NCI-H2196 (cell line): ENCODE measurements at regions not wholly inside any gene's neighbourhood (a gene's known extent, or its start where the extent isn't known, plus 50 kb on each side); places are given as distances from the start of the nearest gene placed in this dataset.
"Not testable (repeated sequence)": the region's sequence is repeated elsewhere in the genome, so short reads cannot be mapped to it uniquely, and the experiment has no call there.

Experiments used
- DNase-seq: peaks from one replicate; lab custom pipeline; 2025; ENCODE audit not compliant: unreplicated experiment; lab: John Stamatoyannopoulos, UW

- no peak for DNase-seq
Measured at GRCh38 chr11:103798446-103798845, 238.0 kb upstream of the DDI1 start.

DNA sequence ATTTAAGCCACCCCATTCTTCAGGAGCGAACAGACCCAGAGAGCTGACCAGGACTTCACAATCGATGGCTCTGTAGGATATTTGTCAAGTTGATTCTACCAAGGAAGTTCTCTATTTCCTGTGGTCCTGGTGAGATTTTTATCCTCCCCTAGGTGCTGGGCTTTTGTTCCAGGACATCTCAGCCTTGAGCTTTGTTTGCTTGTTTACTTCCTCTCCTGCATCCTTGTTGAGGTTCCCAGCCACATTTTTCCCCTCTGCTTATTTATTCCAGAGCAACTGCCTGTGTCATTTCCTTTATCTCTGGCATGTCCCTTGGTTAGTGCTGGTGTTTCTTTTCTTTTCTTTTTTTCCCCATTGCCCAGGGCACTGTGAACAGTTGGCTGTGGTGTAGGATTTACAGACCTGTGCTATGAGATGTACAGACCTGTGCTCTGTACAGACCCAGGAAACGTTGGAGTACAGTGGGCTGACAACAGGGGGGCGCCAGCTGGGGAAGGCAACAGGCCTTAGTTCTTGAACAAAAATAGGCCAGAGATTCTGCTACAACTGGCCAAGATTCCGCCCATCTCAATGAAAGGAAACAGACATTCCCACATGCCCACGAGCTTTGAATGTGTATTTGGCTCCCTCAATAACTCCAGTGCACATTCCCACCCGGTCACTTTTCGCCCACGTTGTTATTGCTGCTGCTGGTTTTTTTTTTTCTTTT, 235.9 kb upstream of the DDI1 start:
- no peak for DNase-seq

- DNase-seq: no peak
Measured at GRCh38 chr11:103803062-103803461, 233.4 kb upstream of the DDI1 start.

GRCh38 chr11:103805688-103806009, 230.8 kb upstream of the DDI1 start:
- DNase-seq: no peak

DNA sequence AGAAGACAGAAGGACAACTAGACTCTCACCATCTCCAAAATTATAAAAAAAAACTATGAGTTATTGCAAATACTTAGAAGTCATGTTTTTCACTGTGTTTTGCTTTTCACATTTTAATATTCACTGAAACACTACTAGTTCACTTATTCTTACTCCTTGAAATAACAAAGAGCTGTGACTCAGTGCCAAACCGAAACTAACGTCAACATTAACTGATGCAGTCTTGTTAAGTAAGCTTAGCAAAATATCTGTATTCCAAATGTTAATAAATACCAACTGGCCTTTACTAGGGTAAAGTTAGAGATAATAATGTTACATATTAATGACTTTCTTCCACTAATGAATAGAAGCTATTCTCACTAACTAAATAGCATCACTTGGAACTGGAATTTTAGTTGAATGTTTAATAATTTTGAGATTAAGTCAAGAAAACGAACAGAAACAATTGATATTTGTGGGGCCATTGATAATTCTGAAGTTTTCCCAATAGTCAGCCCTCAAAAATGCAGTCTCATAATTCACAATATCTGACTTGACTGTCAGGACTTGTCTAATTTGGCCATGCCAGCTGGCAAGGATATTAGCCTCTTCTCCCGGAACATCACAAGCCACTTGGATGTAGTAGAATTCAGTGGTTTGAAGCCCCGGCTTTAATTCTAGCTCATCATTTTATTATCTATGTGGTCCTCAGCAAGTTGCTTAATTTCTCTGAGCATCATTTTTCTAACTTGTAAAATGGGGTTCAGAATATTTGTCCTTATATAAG, 230.1 kb upstream of the DDI1 start:
- no peak for DNase-seq

DNA sequence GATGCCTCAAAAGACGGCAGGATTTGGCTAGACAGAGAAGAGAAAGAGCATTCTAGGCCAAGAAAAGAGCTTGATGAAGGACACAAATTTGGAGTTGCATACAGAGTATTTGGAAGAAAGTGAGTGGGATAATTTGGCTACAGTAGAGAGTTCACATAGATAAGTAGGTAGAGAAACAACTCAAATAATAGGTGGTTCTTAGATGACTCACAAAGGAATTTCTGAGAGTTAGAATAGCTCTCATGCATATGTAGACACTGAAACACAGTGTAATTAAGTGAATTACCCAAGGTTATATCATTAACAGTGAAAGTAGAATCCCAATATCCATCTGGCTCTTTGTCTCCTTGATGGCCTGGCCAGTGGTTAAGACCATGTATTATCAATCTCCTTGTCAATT, 228.6 kb upstream of the DDI1 start:
- DNase-seq: no peak

GRCh38 chr11:103808252-103808651, 228.2 kb upstream of the DDI1 start:
- no peak for DNase-seq

- no peak for DNase-seq
Measured at GRCh38 chr11:103811870-103812455, 224.5 kb upstream of the DDI1 start.

DNA sequence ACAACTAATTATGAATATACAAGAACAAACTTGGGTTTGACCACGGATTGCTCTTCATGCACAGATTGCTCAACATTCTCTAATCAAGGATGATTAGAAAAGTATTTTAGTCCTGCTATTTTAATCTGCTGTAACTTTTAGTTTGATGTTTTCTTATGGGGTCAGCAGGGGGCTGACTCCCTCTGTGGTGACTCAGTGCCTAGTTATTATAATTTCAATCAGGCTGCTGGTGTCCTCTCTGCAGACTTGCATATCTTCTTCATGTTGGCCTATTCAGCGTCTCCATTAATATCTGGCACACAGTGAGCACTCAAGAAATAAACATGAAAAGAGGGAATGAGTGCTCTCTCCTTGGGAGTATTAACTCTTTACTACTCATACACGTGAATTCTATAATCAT, 223.8 kb upstream of the DDI1 start:
- no peak for DNase-seq

DNA sequence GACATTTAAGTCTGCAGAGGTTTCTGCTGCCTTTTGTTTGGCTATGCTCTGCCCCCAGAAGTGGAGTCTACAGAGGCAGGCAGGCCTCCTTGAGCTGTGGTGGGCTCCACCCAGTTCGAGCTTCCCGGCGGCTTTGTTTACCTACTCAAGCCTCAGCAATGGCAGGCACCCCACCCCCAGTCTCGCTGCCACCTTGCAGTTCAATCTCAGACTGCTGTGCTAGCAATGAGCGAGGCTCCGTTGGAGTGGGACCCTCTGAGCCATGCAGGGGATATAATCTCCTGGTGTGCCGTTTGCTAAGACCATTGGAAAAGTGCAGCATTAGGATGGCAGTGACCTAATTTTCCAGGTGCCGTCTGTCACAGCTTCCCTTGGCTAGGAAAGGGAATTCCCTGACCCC, 216.1 kb upstream of the DDI1 start:
- not testable (repeated sequence) for DNase-seq

DNA sequence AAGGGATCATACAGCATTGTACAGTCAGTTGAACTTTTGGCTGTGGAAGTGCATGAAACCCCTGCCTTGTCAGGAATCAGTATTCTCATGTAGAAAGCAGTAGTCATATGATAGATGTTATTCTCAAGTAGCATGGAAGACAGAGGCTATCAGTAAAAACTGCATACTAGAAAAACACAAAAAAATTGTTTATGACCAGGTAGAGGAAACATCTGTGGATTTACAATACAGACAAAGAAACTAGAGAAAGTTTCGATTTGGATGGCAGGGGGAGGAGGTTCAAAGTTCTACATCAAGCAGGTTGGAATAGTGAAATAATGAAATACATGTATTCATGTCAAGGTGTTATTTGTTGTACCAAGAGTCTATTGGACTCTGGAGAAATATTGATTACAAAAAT, 212.3 kb upstream of the DDI1 start:
- DNase-seq: no peak

DNA sequence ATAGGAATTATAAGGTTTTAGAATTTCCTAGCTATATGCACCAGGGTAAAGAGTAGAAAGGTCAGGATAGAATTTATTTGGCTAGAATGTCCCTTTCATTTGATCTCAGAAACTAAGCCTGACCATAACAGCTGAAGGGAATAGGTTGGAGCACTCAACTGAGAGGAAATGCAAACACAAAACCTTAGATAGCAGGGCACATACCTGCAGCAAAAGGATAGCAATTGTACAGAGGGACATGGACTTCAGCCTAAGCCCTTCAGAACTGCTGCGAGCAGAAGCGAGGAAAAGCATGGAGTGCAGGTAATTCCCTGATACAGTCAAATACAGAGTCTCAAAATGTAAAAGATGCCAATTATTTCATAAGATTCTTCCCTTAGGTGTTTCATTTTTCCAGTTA, 211.0 kb upstream of the DDI1 start:
- no peak for DNase-seq

GRCh38 chr11:103826856-103827255, 209.6 kb upstream of the DDI1 start:
- no peak for DNase-seq

DNA sequence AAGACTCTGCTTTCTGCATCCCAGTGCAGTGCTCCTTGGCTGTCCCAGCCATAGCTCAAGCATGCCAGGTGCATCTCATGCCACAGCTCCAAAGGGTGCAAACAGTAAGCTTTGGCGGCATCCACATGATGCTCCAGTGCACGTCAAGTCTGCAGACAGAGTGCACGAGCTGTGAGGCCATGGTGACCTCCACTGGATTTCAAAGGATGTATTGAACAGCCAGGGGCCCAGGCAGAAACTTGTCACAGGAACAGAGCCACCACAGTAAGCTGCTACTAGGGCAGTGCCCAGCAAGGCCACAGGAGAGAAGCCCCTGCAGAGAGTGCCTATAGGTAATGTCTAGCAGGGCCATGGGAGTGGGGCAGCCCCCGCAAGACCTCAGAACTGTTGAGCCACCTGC, 206.8 kb upstream of the DDI1 start:
- DNase-seq: no peak

DNA sequence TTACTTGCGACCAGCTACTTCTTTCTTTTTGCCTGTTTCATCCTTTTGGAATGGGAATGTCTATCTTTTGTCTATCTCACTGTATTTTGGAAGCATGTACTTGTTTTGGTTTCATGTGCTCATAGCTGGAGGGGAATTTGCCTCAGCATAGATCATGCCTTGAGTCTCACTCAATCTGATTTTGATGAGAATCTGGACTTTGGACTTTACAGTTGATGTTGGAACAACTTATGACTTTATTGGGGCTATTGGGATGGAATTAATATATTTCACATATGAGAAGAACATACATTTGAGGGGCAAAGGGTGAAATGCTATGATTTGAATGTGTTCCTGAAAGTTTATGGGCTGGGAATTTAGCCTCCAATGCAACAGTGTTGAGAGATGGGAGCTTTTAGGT, 206.2 kb upstream of the DDI1 start:
- DNase-seq: no peak

- no peak for DNase-seq
Measured at GRCh38 chr11:103832762-103833161, 203.7 kb upstream of the DDI1 start.

DNA sequence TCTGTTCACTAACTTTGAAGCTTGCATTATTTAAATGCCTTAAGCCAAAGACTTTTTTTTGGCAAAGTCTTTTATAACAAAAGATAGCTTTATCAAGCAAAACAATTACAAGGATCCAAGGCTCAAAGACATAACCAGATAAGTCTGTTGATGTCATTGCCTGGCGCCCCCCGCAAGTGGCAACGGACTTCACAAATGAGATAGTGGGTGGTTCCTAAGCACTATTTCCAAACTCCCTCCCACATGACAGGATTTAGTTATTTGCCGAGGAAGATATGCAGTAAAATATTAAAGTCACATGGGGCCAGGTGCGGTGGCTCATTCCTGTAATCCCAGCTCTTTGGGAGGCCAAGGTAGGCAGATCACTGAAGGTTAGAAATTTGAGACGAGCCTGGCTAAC, 194.2 kb upstream of the DDI1 start:
- DNase-seq: no peak

DNA sequence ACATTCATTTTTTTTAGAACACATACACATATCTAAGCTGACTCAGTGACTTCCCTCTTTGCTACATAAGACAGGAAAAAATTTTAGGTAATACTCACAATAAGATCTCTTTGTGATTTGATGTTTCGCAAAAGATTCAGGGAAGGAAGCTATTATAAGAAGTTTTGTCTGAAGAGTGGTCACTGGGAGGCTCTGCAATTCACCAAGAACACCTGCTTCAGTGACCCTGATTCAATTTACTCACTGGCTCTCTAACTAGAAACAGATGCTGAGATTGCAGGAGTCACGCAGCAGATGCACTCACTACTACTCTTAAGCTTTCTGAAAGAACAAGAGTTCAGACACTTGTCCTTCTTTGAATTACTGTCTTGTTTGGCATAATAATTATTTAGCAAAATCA, 193.6 kb upstream of the DDI1 start:
- DNase-seq: no peak

DNA sequence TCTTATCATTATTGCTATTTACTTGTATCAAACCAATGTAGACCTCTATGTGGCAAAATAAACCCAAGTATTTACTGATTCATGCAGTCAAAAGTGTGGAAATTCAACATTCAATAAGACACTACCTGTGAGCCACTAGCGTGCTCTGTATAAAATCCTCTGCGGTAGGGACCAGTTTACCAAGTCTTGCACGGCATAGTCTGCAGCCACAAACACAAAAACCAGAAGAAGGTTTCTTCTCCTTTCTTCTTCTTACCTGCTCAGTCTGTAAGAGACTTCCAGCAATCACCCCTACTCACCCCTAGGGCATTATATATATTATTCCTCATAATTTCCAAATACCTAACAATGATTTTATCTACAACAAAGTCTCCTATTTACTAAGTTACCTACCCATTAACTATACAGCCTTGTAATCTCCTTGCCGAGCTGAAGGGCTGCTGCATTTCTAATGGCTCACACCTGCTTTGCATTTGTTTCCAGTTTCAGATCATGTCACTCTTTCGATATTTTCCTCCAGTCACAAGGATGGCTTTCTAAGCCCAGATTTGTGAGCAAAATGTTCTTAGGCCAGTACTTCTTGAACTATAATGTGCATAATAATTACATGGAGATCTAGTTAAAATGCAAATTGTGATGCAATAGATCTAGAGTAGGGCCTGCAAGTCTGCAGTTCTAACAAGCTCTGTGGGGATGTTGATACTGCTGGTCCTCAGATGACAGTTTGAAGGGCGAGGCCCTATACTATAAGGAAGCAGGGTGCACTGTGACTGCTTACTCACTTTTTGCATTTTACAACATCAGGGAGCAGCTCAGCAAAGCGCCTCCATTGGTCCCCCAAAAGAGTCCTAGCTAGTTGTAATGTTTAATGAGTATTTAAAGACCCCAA, 191.9 kb upstream of the DDI1 start:
- no peak for DNase-seq

DNA sequence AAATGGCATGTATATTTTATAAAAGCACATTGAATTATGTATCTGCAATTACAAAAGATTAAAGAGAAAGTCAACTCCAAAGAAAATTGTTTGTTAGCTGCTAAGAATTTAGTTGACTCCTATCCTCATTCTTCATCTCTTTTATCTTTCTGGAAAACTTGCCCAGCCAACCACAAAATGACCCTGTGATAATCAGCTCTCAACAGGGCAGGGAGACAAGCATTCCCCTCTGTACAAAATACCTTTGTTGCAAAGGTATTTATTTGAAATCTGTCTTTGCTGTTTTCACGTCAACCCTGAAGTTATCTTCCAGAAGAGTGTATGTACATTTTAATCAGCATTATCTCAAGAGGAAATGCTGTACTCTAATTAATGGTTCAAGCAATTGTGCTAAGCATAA, 191.1 kb upstream of the DDI1 start:
- no peak for DNase-seq

- no peak for DNase-seq
Measured at GRCh38 chr11:103848686-103849085, 187.8 kb upstream of the DDI1 start.

DNA sequence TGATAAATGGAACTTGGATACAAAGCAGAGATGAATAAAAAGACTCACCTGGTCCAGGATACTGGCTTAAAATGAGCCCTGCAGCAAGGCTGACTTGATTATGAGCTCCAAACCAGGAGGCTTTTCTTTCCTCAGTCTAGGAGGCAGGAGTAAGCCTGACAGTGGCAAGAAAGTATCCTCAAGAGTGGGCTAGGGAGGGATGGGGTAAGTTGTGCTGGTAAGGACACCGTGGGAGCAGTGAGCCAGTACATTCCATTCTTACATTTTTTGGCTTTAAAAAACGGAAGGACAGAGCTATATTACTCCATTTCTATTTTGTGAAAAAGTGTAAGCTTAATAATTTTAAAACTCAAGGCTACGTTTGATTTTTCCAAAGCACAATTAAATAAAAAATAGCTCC, 187.1 kb upstream of the DDI1 start:
- no peak for DNase-seq
